Mucosa of rectum (tissue), 2 donors: ENCODE measurements at regions not wholly inside any gene's neighbourhood (a gene's known extent, or its start where the extent isn't known, plus 50 kb on each side); places are given as distances from the start of the nearest gene placed in this dataset.
"Not testable (repeated sequence)": the region's sequence is repeated elsewhere in the genome, so short reads cannot be mapped to it uniquely, and the experiment has no call there.

ENCODE experiments used
- H3K27ac ChIP-seq, 2 donors: one replicate each; pipeline ENCODE4 v1.7.0; 2013; ENCODE audit warnings: inconsistent platforms in 2 of 2, low read depth in 2 of 2, low read length in 2 of 2
- H3K27me3 ChIP-seq, 2 donors: one replicate each; pipeline ENCODE4 v1.7.0; 2013; ENCODE audit warnings: low read length in 2 of 2; ENCODE audit not compliant: control insufficient read depth in 2 of 2, insufficient read depth in 2 of 2
- H3K36me3 ChIP-seq, 2 donors: one replicate each; pipeline ENCODE4 v1.7.0; 2013; ENCODE audit warnings: low read length in 2 of 2; ENCODE audit not compliant: control insufficient read depth in 2 of 2, insufficient read depth in 2 of 2
- H3K4me1 ChIP-seq, 2 donors: one replicate each; pipeline ENCODE4 v1.7.0; 2013; ENCODE audit warnings: low read length in 2 of 2, mild to moderate bottlenecking in 1 of 2; ENCODE audit not compliant: control insufficient read depth in 2 of 2, insufficient read depth in 2 of 2
- H3K4me3 ChIP-seq, 2 donors: one replicate each; pipeline ENCODE4 v1.7.0; 2013; ENCODE audit warnings: low read length in 2 of 2
- H3K9ac ChIP-seq, 2 donors: one replicate each; pipeline ENCODE4 v1.7.0; 2013; ENCODE audit warnings: low read length in 2 of 2, low read depth in 1 of 2, mild to moderate bottlenecking in 1 of 2
- H3K9me3 ChIP-seq, 2 donors: one replicate each; pipeline ENCODE4 v1.7.0; 2013; ENCODE audit warnings: low read length in 2 of 2; ENCODE audit not compliant: control insufficient read depth in 2 of 2
- donor health status: healthy.
- donor health status: Normal muscosa, but diverticular disease.

DNA sequence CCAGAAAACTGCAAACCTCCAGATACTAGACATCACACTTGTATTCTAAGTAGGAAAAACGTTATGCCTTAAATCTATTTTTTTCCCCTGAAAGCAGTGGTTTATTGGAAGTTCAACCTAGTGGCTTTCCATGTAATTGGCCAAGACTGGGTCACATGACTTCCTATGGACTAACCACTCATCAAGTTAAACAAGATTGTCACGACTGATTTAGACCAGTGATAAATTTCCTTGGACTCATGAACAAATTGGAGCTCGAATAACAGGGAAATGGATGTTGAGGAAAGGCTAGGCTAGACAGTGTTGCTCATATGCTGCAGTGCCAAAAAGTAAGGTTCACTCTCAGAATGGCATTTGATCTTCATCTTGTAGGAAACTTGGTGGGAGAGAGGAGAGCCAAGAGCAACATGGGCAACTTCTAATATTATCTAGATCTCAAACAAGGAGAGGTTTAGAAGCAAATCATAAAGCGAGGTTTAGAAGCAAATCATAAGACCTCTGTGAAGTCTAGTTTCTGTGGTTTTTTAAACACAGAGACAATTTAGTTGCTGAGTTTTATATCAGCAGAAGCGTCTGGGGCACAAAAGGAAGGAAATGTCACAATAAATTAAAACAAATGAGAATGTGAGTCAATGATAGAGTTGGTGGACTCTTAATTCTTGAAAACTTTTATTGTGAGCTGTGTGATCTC, 165.6 kb upstream of the BOD1L1 start:
- H3K27me3 ChIP-seq, result no peaks in the 10 kb centered on the region
- no peak overlapping the region for H3K27ac ChIP-seq

GRCh38 chr4:13794819-13795565, 167.5 kb upstream of the BOD1L1 start:
- no peak overlapping the region for H3K27ac ChIP-seq

More for the DNA sequence above, 165.6 kb upstream of the BOD1L1 start:
- H3K9me3 ChIP-seq, result peaks cover 0 to 3% of the 10 kb centered on the region in 2 donors
- no peaks in the 10 kb centered on the region for H3K36me3 ChIP-seq
- H3K9ac ChIP-seq, result no peak overlapping the region
- no peak overlapping the region for H3K4me3 ChIP-seq
- no peaks in the 10 kb centered on the region for H3K4me1 ChIP-seq

GRCh38 chr4:13797061-13797460, 169.5 kb upstream of the BOD1L1 start:
- H3K9me3 ChIP-seq, result no peaks in the 10 kb centered on the region
- H3K27me3 ChIP-seq, result no peaks in the 10 kb centered on the region
- H3K27ac ChIP-seq, result no peak overlapping the region
- H3K36me3 ChIP-seq, result no peaks in the 10 kb centered on the region
- H3K4me3 ChIP-seq, result no peak overlapping the region
- H3K9ac ChIP-seq, result no peak overlapping the region
- H3K4me1 ChIP-seq, result no peaks in the 10 kb centered on the region

More at GRCh38 chr4:13794819-13795565, 167.5 kb upstream of the BOD1L1 start:
- no peaks in the 10 kb centered on the region for H3K27me3 ChIP-seq
- H3K4me1 ChIP-seq, result no peaks in the 10 kb centered on the region
- H3K9ac ChIP-seq, result no peak overlapping the region
- H3K9me3 ChIP-seq, result no peaks in the 10 kb centered on the region
- no peak overlapping the region for H3K4me3 ChIP-seq
- no peaks in the 10 kb centered on the region for H3K36me3 ChIP-seq

DNA sequence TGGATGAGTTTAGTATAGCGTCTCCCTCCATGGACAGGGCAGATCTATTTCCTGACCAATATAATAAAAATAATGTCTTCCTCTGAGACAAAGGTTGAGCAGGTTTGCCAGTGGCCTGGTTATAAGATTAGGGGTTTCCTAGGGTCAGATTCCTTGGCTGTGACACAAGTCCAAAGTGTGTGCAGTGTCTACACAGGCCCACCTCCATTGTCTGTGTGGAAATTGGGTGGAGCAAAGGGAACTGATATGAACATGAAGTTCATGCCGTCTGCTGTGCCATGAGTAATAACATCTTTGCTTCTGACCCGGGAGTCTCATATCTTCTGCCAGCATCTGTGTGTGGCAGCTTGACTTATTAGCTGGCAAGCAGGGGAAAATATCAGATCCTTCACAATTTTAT, 187.7 kb upstream of the BOD1L1 start:
- Histone ChIP-seq H3K36me3 (no peaks in the 10 kb centered on the region), H3K9me3 (no peaks in the 10 kb centered on the region), H3K4me1 (no peaks in the 10 kb centered on the region), H3K27ac (no peak overlapping the region), H3K4me3 (no peak overlapping the region), H3K9ac (no peak overlapping the region), H3K27me3 (no peaks in the 10 kb centered on the region)

GRCh38 chr4:13816472-13816871, 188.9 kb upstream of the BOD1L1 start:
- H3K27me3 ChIP-seq, result no peaks in the 10 kb centered on the region
- no peak overlapping the region for H3K4me3 ChIP-seq
- H3K36me3 ChIP-seq, result no peaks in the 10 kb centered on the region
- no peaks in the 10 kb centered on the region for H3K9me3 ChIP-seq
- H3K4me1 ChIP-seq, result no peaks in the 10 kb centered on the region
- H3K9ac ChIP-seq, result no peak overlapping the region
- no peak overlapping the region for H3K27ac ChIP-seq

- H3K36me3 ChIP-seq, result no peaks in the 10 kb centered on the region
- H3K9me3 ChIP-seq, result peaks cover 0 to 10% of the 10 kb centered on the region in 2 donors
- H3K4me3 ChIP-seq, result no peak overlapping the region
- no peak overlapping the region for H3K27ac ChIP-seq
- no peaks in the 10 kb centered on the region for H3K27me3 ChIP-seq
- H3K4me1 ChIP-seq, result no peaks in the 10 kb centered on the region
- no peak overlapping the region for H3K9ac ChIP-seq
Observed at GRCh38 chr4:13821522-13821921, 194.0 kb upstream of the BOD1L1 start.

DNA sequence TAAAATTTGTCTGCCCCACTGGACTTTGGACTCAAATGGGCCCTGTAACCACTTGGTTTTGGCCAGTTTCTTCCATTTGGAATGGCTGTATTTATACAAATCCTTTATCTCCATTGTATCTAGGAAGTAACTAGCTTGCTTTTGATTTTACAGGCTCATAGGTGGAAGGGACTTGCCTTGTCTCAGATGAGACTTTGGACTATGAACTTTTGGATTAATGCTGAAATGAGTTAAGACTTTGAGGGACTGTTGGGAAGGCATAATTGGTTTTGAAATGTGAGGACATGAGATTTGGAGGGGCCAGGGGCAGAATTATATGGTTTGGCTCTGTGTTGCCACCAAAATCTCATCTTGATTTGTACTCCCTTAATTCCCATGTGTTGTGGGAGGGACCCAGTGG, 198.3 kb upstream of the BOD1L1 start:
- not testable (repeated sequence) for H3K4me1 ChIP-seq, H3K4me3 ChIP-seq, H3K27ac ChIP-seq, H3K9ac ChIP-seq, H3K36me3 ChIP-seq, H3K27me3 ChIP-seq
- H3K9me3 ChIP-seq, result peaks cover 0 to 10% of the 10 kb centered on the region in 2 donors

GRCh38 chr4:13829457-13829856, 201.9 kb upstream of the BOD1L1 start:
- Histone ChIP-seq H3K9me3 (no peaks in the 10 kb centered on the region), H3K27me3 (no peaks in the 10 kb centered on the region), H3K4me3 (no peak overlapping the region), H3K9ac (no peak overlapping the region), H3K27ac (no peak overlapping the region), H3K36me3 (no peaks in the 10 kb centered on the region), H3K4me1 (no peaks in the 10 kb centered on the region)

DNA sequence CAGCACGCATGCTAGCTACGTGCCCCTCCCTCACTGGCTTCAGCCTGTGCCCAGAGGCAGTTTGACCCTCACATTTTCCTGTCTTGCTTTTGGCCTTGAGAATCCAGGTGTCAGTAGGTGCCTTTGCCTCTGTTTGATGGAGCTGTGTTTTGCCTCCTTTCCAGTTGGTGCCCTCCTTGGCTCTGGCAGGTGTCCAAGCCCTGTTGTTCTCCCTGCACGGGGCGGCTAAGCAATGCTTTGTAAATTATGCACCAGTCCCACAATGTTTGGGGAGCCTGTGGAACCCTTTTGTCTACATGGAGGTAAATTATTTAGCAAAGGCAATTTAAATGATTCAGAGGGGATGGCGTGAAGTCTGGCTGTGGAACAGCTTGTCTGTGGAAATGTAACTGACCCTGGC, 202.9 kb upstream of the BOD1L1 start:
- H3K9me3 ChIP-seq, result no peaks in the 10 kb centered on the region
- H3K36me3 ChIP-seq, result no peaks in the 10 kb centered on the region
- H3K9ac ChIP-seq, result no peak overlapping the region
- H3K27me3 ChIP-seq, result no peaks in the 10 kb centered on the region
- H3K27ac ChIP-seq, result no peak overlapping the region
- H3K4me3 ChIP-seq, result no peak overlapping the region
- no peaks in the 10 kb centered on the region for H3K4me1 ChIP-seq

DNA sequence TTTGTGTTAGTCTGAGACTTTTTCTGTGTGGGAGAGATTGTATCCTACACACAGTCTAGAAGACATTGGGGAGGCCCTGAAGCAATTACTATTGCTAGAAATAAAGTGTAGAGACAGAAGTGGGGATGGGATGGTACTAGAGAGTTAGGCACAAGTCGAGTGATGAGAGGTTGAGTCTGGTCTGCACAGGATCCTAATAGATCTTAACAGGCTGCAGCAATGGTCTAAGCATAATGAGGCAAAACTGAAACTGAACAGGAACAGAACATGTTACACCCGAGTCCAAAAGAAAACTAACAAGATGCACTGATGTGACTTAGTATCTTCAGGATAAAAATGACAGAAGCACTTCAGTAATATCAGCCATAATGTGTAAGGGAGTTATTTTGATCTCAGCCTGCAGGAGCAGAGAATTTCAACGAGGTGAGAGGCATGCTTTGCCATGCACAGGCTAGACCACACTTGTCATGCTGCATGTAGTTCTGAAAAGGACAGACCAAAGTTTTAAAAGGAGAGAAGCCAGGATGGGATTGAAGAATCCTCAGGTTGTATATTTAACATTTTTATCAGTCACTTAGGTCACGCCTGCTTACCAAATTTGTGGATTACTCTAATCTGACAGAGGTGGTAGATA, 205.8 kb upstream of the BOD1L1 start:
- no peaks in the 10 kb centered on the region for H3K4me1 ChIP-seq

More for the DNA sequence above, 205.8 kb upstream of the BOD1L1 start:
- H3K36me3 ChIP-seq, result no peaks in the 10 kb centered on the region
- H3K9me3 ChIP-seq, result no peaks in the 10 kb centered on the region
- no peak overlapping the region for H3K27ac ChIP-seq
- H3K4me3 ChIP-seq, result no peak overlapping the region
- no peaks in the 10 kb centered on the region for H3K27me3 ChIP-seq
- no peak overlapping the region for H3K9ac ChIP-seq
